SK-N-SH (cell line): ENCODE measurements at regions not wholly inside any gene's neighbourhood (a gene's known extent, or its start where the extent isn't known, plus 50 kb on each side); places are given as distances from the start of the nearest gene placed in this dataset.

ENCODE experiments used
- CTCF ChIA-PET: fragments of 300-600, 350-600 bp; formaldehyde crosslinking; extraction: SDS; loops from one replicate; lab custom pipeline; 2021; lab: Yijun Ruan, JAX
- POLR2A ChIA-PET: fragments of 350-600 bp; sonication (Branson Sonifier 250); formaldehyde crosslinking; extraction: SDS; loops from one replicate; lab custom pipeline; 2020; ENCODE audit warnings: antibody characterized with exemption, inconsistent platforms; lab: Yijun Ruan, JAX
- DNase-seq: peaks from one replicate; pipeline ENCODE4 v3.0.0; 2012
- H2AFZ ChIP-seq: fragments of 200-600 bp; sonication (generic); 2 replicates; pipeline ENCODE4 v1.8.1; 2016; ENCODE audit warnings: antibody characterized with exemption, mild to moderate bottlenecking, low read depth
- H3F3A ChIP-seq: fragments of 200-600 bp; sonication (generic); replicated peaks from 2 replicates; pipeline ENCODE3; 2016; ENCODE audit warnings: antibody characterized with exemption, mild to moderate bottlenecking; ENCODE audit not compliant: insufficient read depth
- H3K27ac ChIP-seq, 2 experiments: fragments of 200-500 bp in 1 of 2; fragments of 200-600 bp in 1 of 2; sonication (Bioruptor generic) in 1 of 2; sonication (generic), shearing (Covaris generic) in 1 of 2; 2 replicates each; pipeline versions ENCODE4 v1.5.1 to v1.6.1; 2014 to 2016; ENCODE audit warnings: low read depth in 2 of 2, inconsistent platforms in 1 of 2, low read length in 1 of 2, mild to moderate bottlenecking in 1 of 2, mixed read lengths in 1 of 2
- H3K27me3 ChIP-seq: fragments of 200-600 bp; sonication (generic), shearing (Covaris generic); 2 replicates; pipeline ENCODE4 v1.6.1; 2016; ENCODE audit warnings: mixed run types; ENCODE audit not compliant: insufficient read depth
- H3K36me3 ChIP-seq, 2 experiments: fragments of 200-500 bp in 1 of 2; fragments of 200-600 bp in 1 of 2; sonication (Bioruptor generic) in 1 of 2; sonication (generic) in 1 of 2; replicated peaks in 1 of 2; 2 replicates each; pipeline versions ENCODE3 to v1.5.1; 2014 to 2016; ENCODE audit warnings: low read length in 1 of 2, mild to moderate bottlenecking in 1 of 2; ENCODE audit not compliant: insufficient read depth in 2 of 2, control insufficient read depth in 1 of 2
- H3K4me1 ChIP-seq, 2 experiments: fragments of 200-500 bp in 1 of 2; fragments of 200-600 bp in 1 of 2; sonication (Bioruptor generic) in 1 of 2; sonication (generic), shearing (Covaris generic) in 1 of 2; 2 replicates each; pipeline versions ENCODE4 v1.5.1 to v1.6.1; 2014 to 2016; ENCODE audit warnings: low read depth in 1 of 2, low read length in 1 of 2, mixed run types in 1 of 2; ENCODE audit not compliant: insufficient read depth in 2 of 2, control insufficient read depth in 1 of 2
- H3K4me2 ChIP-seq: fragments of 200-600 bp; sonication (generic), shearing (Covaris generic); 2 replicates; pipeline ENCODE4 v1.6.1; 2017; ENCODE audit warnings: mixed run types
- H3K4me3 ChIP-seq, 2 experiments: fragments of 200-500 bp in 1 of 2; fragments of 200-600 bp in 1 of 2; sonication (Bioruptor generic) in 1 of 2; sonication (generic), shearing (Covaris generic) in 1 of 2; 2 replicates each; pipeline versions ENCODE4 v1.5.1 to v1.8.1; 2014 to 2016; ENCODE audit warnings: low read depth in 2 of 2, inconsistent platforms in 1 of 2, low read length in 1 of 2, mild to moderate bottlenecking in 1 of 2, mixed read lengths in 1 of 2, moderate library complexity in 1 of 2
- H3K79me2 ChIP-seq: fragments of 200-600 bp; sonication (generic); 2 replicates; pipeline ENCODE4 v1.8.1; 2017; ENCODE audit warnings: mild to moderate bottlenecking; ENCODE audit not compliant: insufficient read depth
- H3K9ac ChIP-seq: fragments of 200-600 bp; sonication (generic); 2 replicates; pipeline ENCODE4 v1.6.1; 2017; ENCODE audit warnings: mixed run types
- H3K9me2 ChIP-seq: fragments of 200-600 bp; sonication (generic); 2 replicates; pipeline ENCODE4 v1.6.1; 2017; ENCODE audit warnings: mixed run types
- H3K9me3 ChIP-seq: fragments of 200-600 bp; sonication (generic); 2 replicates; pipeline ENCODE4 v1.6.1; 2017; ENCODE audit warnings: mixed run types, mild to moderate bottlenecking, moderate library complexity
- H4K20me1 ChIP-seq: fragments of 200-600 bp; sonication (generic); 2 replicates; pipeline ENCODE4 v1.6.1; 2017; ENCODE audit warnings: mild to moderate bottlenecking, mixed run types; ENCODE audit not compliant: insufficient read depth
- CHD2 ChIP-seq: fragments of 150-350 bp; IDR thresholded peaks from 2 replicates; pipeline ENCODE4 v1.6.1; 2018; ENCODE audit warnings: low read length; ENCODE audit not compliant: partially characterized antibody
- EP300 ChIP-seq, 2 experiments: IDR thresholded peaks; 2 replicates each; pipeline versions ENCODE4 v1.4.0 to v1.6.1; 2012; ENCODE audit warnings: borderline replicate concordance in 1 of 2, low read depth in 1 of 2, low read length in 1 of 2
- EZH2phosphoT487 ChIP-seq: fragments of 200-600 bp; sonication (generic); IDR thresholded peaks from 2 replicates; pipeline ENCODE4 v1.6.1; 2017; ENCODE audit warnings: low read depth, mixed run types, mild to moderate bottlenecking, antibody characterized with exemption, moderate library complexity, borderline replicate concordance
- FOXJ3 ChIP-seq: sonication (generic); formaldehyde crosslinking; IDR thresholded peaks from 2 replicates; pipeline ENCODE4 v1.5.1; 2020; ENCODE audit warnings: mild to moderate bottlenecking, missing genetic modification reagents
- GABPA ChIP-seq: IDR thresholded peaks from 2 replicates; pipeline ENCODE4 v1.4.0; 2012; ENCODE audit warnings: low read depth, mild to moderate bottlenecking
- GATA2 ChIP-seq: sonication (generic); formaldehyde crosslinking; IDR thresholded peaks from 2 replicates; pipeline ENCODE4 v1.5.0; 2020; ENCODE audit warnings: mild to moderate bottlenecking, missing genetic modification reagents
- JUND ChIP-seq: IDR thresholded peaks from 2 replicates; pipeline ENCODE4 v1.4.0; 2012
- MEF2A ChIP-seq: IDR thresholded peaks from 2 replicates; pipeline ENCODE4 v1.4.0; 2012; ENCODE audit warnings: low read depth, borderline replicate concordance
- NFIC ChIP-seq: IDR thresholded peaks from 2 replicates; pipeline ENCODE4 v1.4.0; 2012; ENCODE audit warnings: borderline replicate concordance
- NRF1 ChIP-seq: IDR thresholded peaks from 2 replicates; pipeline ENCODE4 v1.6.1; 2012; ENCODE audit warnings: low read depth, mild to moderate bottlenecking, low read length
- SMC3 ChIP-seq: IDR thresholded peaks from 2 replicates; pipeline ENCODE4 v1.6.1; 2012; ENCODE audit warnings: low read depth, low read length, improper control_type of control experiment
- TAF1 ChIP-seq: IDR thresholded peaks from 2 replicates; pipeline ENCODE4 v1.6.1; 2012; ENCODE audit warnings: low read depth, mild to moderate bottlenecking, low read length, moderate library complexity, borderline replicate concordance
- TEAD4 ChIP-seq: IDR thresholded peaks from 2 replicates; pipeline ENCODE4 v1.4.0; 2012; ENCODE audit warnings: mild to moderate bottlenecking, borderline replicate concordance; ENCODE audit not compliant: insufficient read depth
- YY1 ChIP-seq: IDR thresholded peaks from 2 replicates; pipeline ENCODE4 v1.4.0; 2012; ENCODE audit warnings: low read depth, mild to moderate bottlenecking
- WGBS: methylation state at CpG from one replicate; pipeline ENCODE4 v1.1.6; 2017; ENCODE audit warnings: low lambda C conversion rate; 5-methylcytosine and 5-hydroxymethylcytosine counted together
- TF ChIP-seq, protein P1 (sequence below): fragments of 200-600 bp; sonication (generic); IDR thresholded peaks from 2 replicates; pipeline ENCODE4 v1.6.1; 2017; ENCODE audit warnings: antibody characterized with exemption, mild to moderate bottlenecking, moderate library complexity
- TF ChIP-seq, protein P2 (sequence below): fragments of 150-350 bp; IDR thresholded peaks from 2 replicates; pipeline ENCODE4 v1.6.1; 2017; ENCODE audit warnings: antibody characterized with exemption, low read length, low read depth, borderline replicate concordance
- TF ChIP-seq, protein P3 (sequence below): IDR thresholded peaks from 2 replicates; pipeline ENCODE4 v1.6.1; 2012; ENCODE audit warnings: mild to moderate bottlenecking, low read depth, low read length, moderate library complexity
- TF ChIP-seq, protein P4 (sequence below): IDR thresholded peaks from 2 replicates; pipeline ENCODE4; 2012
- TF ChIP-seq, protein P5 (sequence below): IDR thresholded peaks from 2 replicates; pipeline ENCODE4 v1.4.0; 2012; ENCODE audit warnings: low read depth, borderline replicate concordance

DNA sequence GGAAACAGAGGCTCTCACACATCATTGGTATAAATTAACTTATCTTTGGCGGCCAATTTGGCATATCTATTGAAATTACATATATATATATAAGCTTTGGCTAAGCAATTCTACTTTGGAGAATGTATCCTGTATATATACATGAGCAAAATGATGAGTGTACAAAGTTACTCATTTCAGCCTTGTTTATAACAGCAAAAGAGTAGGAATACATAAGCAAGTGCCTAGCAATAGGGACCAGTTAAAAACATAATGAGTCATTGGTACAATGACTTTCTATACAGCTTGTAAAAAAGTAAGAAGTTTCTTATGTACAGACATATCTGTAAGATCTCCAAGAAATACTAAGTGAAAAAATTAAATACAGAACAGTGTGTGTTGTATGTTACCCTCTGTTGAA is 190.8 kb downstream of the LTN1 start (continued):
- no peak for TF ChIP-seq GATA2

DNA sequence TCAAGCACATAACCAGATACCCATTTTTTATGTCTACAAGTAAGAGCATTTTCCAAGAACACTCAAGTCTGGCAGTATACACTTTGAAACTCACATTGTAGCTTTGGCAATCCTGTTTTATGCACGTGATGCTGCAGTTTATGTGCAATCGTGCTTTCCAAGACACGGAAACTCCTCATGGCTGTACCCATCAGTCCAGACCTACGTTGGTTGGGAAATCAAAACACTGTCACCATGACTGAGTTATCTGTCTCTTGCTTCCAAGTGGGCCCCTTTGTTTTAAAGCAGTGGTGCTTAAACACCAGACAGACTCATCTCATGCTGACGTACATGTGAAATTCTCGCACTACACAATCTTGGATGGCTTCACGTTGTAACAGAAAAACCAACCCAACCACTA is 192.8 kb downstream of the LTN1 start:
- H3K36me3 ChIP-seq = no peaks in the 10 kb centered on the region
- no peaks in the 10 kb centered on the region for H4K20me1 ChIP-seq
- no peak overlapping the region for H3K4me3 ChIP-seq
- H3K9me2 ChIP-seq = no peaks in the 10 kb centered on the region
- H3K9ac ChIP-seq = no peak overlapping the region
- H2AFZ ChIP-seq = no peak overlapping the region
- no peak overlapping the region for H3K27ac ChIP-seq
- no peaks in the 10 kb centered on the region for H3K27me3 ChIP-seq
- no peaks in the 10 kb centered on the region for H3K9me3 ChIP-seq
- CTCF ChIA-PET = interaction anchor here (1.1 kb wide), 1 partner anchor 12 kb away, joined by 3 read pairs; no protein-coding TSS in a partner anchor
- no peaks in the 10 kb centered on the region; a peak in 1 of 4 replicates for H3K4me1 ChIP-seq
- H3K4me2 ChIP-seq = no peak overlapping the region
- no peak for DNase-seq
- WGBS = 94% methylated on average over 7 of the region's 7 CpGs
- no peak for TF ChIP-seq MEF2A
- no peak for TF ChIP-seq NRF1
- TF ChIP-seq, all 33 proteins: peak for 0
- POLR2A ChIA-PET = no interaction called here
- no peaks in the 10 kb centered on the region for H3K79me2 ChIP-seq
- H3F3A ChIP-seq = no peaks in the 10 kb centered on the region

DNA sequence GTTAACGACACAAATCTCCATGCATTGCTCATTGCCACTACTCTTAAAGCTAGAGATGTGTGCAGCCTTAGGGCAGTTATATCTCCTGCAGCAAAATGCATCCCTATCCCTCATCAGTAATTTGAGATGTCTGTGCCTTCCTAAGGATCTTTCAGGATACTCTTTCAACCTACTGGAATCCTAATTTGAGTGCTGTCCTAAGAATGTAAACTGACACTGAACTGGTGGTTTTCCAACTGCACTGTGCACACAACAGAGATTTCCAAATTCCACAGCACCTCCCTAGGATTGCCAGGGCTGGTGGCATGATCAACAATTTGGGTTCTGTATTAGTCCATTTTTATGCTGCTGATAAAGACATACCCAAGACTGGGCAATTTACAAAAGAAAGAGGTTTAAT is 193.9 kb downstream of the LTN1 start:
- no peak for DNase-seq
- Histone ChIP-seq H3K4me2 (no peak overlapping the region), H3K27me3 (no peaks in the 10 kb centered on the region), H3F3A (no peaks in the 10 kb centered on the region), H3K27ac (no peak overlapping the region; a peak in 1 of 4 replicates), H3K4me3 (no peak overlapping the region), H3K36me3 (no peaks in the 10 kb centered on the region), H3K9ac (no peak overlapping the region), H4K20me1 (no peaks in the 10 kb centered on the region), H2AFZ (no peak overlapping the region), H3K9me2 (no peaks in the 10 kb centered on the region), H3K4me1 (no peaks in the 10 kb centered on the region; a peak in 2 of 4 replicates), H3K79me2 (no peaks in the 10 kb centered on the region), H3K9me3 (no peaks in the 10 kb centered on the region)
- ChIA-PET CTCF (interaction anchor here (1.3 kb wide), 1 partner anchor 53 kb away, joined by 4 read pairs; no protein-coding TSS in a partner anchor), POLR2A (no interaction called here)
- WGBS = 70% methylated on average over 1 of the region's 1 CpG
- TF ChIP-seq, protein P1, sequence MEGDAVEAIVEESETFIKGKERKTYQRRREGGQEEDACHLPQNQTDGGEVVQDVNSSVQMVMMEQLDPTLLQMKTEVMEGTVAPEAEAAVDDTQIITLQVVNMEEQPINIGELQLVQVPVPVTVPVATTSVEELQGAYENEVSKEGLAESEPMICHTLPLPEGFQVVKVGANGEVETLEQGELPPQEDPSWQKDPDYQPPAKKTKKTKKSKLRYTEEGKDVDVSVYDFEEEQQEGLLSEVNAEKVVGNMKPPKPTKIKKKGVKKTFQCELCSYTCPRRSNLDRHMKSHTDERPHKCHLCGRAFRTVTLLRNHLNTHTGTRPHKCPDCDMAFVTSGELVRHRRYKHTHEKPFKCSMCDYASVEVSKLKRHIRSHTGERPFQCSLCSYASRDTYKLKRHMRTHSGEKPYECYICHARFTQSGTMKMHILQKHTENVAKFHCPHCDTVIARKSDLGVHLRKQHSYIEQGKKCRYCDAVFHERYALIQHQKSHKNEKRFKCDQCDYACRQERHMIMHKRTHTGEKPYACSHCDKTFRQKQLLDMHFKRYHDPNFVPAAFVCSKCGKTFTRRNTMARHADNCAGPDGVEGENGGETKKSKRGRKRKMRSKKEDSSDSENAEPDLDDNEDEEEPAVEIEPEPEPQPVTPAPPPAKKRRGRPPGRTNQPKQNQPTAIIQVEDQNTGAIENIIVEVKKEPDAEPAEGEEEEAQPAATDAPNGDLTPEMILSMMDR = no peak
- TF ChIP-seq JUND (no peak), CHD2 (no peak), TAF1 (no peak), NFIC (no peak), EP300 (IDR thresholded peaks at IDR 0.05; ENCODE audit: borderline replicate concordance in 1 of 2, low read depth in 1 of 2, low read length in 1 of 2) (no peak), EZH2phosphoT487 (no peak), GABPA (no peak), YY1 (no peak), TEAD4 (no peak), FOXJ3 (CRISPR knock-in tag) (no peak), SMC3 (no peak)
- TF ChIP-seq, protein P2, sequence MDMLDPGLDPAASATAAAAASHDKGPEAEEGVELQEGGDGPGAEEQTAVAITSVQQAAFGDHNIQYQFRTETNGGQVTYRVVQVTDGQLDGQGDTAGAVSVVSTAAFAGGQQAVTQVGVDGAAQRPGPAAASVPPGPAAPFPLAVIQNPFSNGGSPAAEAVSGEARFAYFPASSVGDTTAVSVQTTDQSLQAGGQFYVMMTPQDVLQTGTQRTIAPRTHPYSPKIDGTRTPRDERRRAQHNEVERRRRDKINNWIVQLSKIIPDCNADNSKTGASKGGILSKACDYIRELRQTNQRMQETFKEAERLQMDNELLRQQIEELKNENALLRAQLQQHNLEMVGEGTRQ = no peak
- TF ChIP-seq, protein P3, sequence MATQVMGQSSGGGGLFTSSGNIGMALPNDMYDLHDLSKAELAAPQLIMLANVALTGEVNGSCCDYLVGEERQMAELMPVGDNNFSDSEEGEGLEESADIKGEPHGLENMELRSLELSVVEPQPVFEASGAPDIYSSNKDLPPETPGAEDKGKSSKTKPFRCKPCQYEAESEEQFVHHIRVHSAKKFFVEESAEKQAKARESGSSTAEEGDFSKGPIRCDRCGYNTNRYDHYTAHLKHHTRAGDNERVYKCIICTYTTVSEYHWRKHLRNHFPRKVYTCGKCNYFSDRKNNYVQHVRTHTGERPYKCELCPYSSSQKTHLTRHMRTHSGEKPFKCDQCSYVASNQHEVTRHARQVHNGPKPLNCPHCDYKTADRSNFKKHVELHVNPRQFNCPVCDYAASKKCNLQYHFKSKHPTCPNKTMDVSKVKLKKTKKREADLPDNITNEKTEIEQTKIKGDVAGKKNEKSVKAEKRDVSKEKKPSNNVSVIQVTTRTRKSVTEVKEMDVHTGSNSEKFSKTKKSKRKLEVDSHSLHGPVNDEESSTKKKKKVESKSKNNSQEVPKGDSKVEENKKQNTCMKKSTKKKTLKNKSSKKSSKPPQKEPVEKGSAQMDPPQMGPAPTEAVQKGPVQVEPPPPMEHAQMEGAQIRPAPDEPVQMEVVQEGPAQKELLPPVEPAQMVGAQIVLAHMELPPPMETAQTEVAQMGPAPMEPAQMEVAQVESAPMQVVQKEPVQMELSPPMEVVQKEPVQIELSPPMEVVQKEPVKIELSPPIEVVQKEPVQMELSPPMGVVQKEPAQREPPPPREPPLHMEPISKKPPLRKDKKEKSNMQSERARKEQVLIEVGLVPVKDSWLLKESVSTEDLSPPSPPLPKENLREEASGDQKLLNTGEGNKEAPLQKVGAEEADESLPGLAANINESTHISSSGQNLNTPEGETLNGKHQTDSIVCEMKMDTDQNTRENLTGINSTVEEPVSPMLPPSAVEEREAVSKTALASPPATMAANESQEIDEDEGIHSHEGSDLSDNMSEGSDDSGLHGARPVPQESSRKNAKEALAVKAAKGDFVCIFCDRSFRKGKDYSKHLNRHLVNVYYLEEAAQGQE = no peak
- TF ChIP-seq, protein P4, sequence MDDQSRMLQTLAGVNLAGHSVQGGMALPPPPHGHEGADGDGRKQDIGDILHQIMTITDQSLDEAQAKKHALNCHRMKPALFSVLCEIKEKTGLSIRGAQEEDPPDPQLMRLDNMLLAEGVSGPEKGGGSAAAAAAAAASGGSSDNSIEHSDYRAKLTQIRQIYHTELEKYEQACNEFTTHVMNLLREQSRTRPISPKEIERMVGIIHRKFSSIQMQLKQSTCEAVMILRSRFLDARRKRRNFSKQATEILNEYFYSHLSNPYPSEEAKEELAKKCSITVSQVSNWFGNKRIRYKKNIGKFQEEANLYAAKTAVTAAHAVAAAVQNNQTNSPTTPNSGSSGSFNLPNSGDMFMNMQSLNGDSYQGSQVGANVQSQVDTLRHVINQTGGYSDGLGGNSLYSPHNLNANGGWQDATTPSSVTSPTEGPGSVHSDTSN = no peak; the same call in 1 of the 2 replicates
- TF ChIP-seq, protein P5, sequence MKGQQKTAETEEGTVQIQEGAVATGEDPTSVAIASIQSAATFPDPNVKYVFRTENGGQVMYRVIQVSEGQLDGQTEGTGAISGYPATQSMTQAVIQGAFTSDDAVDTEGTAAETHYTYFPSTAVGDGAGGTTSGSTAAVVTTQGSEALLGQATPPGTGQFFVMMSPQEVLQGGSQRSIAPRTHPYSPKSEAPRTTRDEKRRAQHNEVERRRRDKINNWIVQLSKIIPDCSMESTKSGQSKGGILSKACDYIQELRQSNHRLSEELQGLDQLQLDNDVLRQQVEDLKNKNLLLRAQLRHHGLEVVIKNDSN = no peak
